ENCODE measurements at regions not wholly inside any gene's neighbourhood (a gene's known extent, or its start where the extent isn't known, plus 50 kb on each side); places are given as distances from the start of the nearest gene placed in this dataset.

- TF ChIP-seq, protein P1, sequence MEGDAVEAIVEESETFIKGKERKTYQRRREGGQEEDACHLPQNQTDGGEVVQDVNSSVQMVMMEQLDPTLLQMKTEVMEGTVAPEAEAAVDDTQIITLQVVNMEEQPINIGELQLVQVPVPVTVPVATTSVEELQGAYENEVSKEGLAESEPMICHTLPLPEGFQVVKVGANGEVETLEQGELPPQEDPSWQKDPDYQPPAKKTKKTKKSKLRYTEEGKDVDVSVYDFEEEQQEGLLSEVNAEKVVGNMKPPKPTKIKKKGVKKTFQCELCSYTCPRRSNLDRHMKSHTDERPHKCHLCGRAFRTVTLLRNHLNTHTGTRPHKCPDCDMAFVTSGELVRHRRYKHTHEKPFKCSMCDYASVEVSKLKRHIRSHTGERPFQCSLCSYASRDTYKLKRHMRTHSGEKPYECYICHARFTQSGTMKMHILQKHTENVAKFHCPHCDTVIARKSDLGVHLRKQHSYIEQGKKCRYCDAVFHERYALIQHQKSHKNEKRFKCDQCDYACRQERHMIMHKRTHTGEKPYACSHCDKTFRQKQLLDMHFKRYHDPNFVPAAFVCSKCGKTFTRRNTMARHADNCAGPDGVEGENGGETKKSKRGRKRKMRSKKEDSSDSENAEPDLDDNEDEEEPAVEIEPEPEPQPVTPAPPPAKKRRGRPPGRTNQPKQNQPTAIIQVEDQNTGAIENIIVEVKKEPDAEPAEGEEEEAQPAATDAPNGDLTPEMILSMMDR (IDR thresholded peaks at IDR 0.05), result no peak
- no peaks in the 10 kb centered on the region for H3K4me1 ChIP-seq
- WGBS, 2 donors, result 44 to 51% methylated on average over 2 of the region's 2 CpGs
- intact Hi-C loops (cut with DNase I), result no loop called here
- no peaks in the 10 kb centered on the region for H3K27me3 ChIP-seq
- DNase-seq (no peak), ATAC-seq (no peak), FAIRE-seq (no peak)
- no peak overlapping the region for H3K4me3 ChIP-seq
- H3K9me3 ChIP-seq, result no peaks in the 10 kb centered on the region
- H3K36me3 ChIP-seq, result no peaks in the 10 kb centered on the region
- no peak overlapping the region for H3K27ac ChIP-seq
These were observed 1027.0 kb upstream of the COX7C start for GRCh38 chr5:85590764-85591163.

DNA sequence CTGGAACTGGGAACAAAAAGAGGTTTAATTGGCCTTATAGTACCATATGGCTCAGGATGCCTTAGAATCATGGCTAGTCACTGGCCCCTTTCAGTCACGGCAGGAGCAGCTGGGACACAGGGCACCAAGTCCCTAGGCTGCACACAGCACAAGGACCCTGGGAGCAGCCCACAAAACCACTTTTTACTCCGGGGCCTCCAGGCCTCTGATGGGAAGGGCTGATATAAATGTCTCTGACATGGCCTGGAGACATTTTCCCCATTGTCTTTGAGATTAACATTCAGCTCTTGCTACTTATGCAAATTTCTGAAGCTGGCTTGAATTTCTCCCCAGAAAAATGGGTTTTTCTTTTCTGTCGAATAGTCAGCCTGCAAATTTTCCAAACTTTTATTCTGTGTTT is 1026.4 kb upstream of the COX7C start:
- no peak for DNase-seq
- Histone ChIP-seq H3K27me3 (no peaks in the 10 kb centered on the region), H3K27ac (no peak overlapping the region), H3K9me3 (no peaks in the 10 kb centered on the region), H3K4me3 (no peak overlapping the region), H3K4me1 (no peaks in the 10 kb centered on the region), H3K36me3 (no peaks in the 10 kb centered on the region)
- WGBS, 2 donors, result 57 to 71% methylated on average over 3 of the region's 3 CpGs
- intact Hi-C loops (cut with DNase I), result no loop called here
- no peak for ATAC-seq
- no peak for FAIRE-seq
- TF ChIP-seq, protein P1 (IDR thresholded peaks at IDR 0.05), result no peak

- intact Hi-C loops (cut with DNase I), result no loop called here
- Histone ChIP-seq H3K27ac (no peak overlapping the region), H3K27me3 (no peaks in the 10 kb centered on the region), H3K9me3 (no peaks in the 10 kb centered on the region), H3K36me3 (no peaks in the 10 kb centered on the region), H3K4me1 (no peaks in the 10 kb centered on the region), H3K4me3 (no peak overlapping the region)
- no peak for FAIRE-seq
- TF ChIP-seq, protein P1 (IDR thresholded peaks at IDR 0.05), result no peak
- 69 to 76% methylated on average over 1 of the region's 1 CpG for WGBS, 2 donors
- no peak for DNase-seq
- ATAC-seq, result no peak
These were observed 1014.9 kb upstream of the COX7C start for GRCh38 chr5:85602843-85603242.

GRCh38 chr5:85604378-85604777 is 1013.4 kb upstream of the COX7C start:
- intact Hi-C loops (cut with DNase I), result no loop called here
- no peaks in the 10 kb centered on the region for H3K9me3 ChIP-seq
- TF ChIP-seq, protein P1 (IDR thresholded peaks at IDR 0.05), result no peak
- WGBS, 2 donors, result 61 to 64% methylated on average over 1 of the region's 1 CpG
- no peaks in the 10 kb centered on the region for H3K4me1 ChIP-seq
- ATAC-seq (no peak), FAIRE-seq (no peak), DNase-seq (no peak)
- no peaks in the 10 kb centered on the region for H3K27me3 ChIP-seq
- no peaks in the 10 kb centered on the region for H3K36me3 ChIP-seq
- H3K4me3 ChIP-seq, result no peak overlapping the region
- H3K27ac ChIP-seq, result no peak overlapping the region

- H3K9me3 ChIP-seq, result no peaks in the 10 kb centered on the region
- TF ChIP-seq, protein P1 (IDR thresholded peaks at IDR 0.05), result no peak
- H3K36me3 ChIP-seq, result no peaks in the 10 kb centered on the region
- H3K27me3 ChIP-seq, result no peaks in the 10 kb centered on the region
- WGBS, 2 donors, result 68 to 77% methylated on average over 4 of the region's 4 CpGs
- no peak overlapping the region for H3K4me3 ChIP-seq
- no peak overlapping the region for H3K27ac ChIP-seq
- no peak for ATAC-seq
- H3K4me1 ChIP-seq, result no peaks in the 10 kb centered on the region
- intact Hi-C loops (cut with DNase I), result no loop called here
- FAIRE-seq, result no peak
- DNase-seq, result no peak
These were observed 1013.0 kb upstream of the COX7C start for GRCh38 chr5:85604786-85605185.

Data from pancreas (tissue), 10 donors.